Endothelial cell of umbilical vein (primary cell): ENCODE measurements at regions not wholly inside any gene's neighbourhood (a gene's known extent, or its start where the extent isn't known, plus 50 kb on each side); places are given as distances from the start of the nearest gene placed in this dataset.

Source experiments
- CTCF ChIP-seq, 2 donors: IDR thresholded peaks; 1 replicate in 1 of 2; 2 replicates in 1 of 2; pipeline ENCODE4 v1.5.1; 2011; ENCODE audit warnings: low read length in 2 of 2, mild to moderate bottlenecking in 2 of 2, moderate library complexity in 2 of 2, control low read depth in 1 of 2, inconsistent platforms in 1 of 2, low read depth in 1 of 2; ENCODE audit not compliant: insufficient read depth in 1 of 2; ENCODE audit errors: extremely low read depth in 1 of 2
- EZH2 ChIP-seq: IDR thresholded peaks from 2 replicates; pipeline ENCODE4 v1.6.1; 2012; ENCODE audit warnings: borderline replicate concordance, low read depth, mild to moderate bottlenecking, moderate library complexity, low read length, inconsistent platforms; ENCODE audit not compliant: severe bottlenecking
- GATA2 ChIP-seq: IDR thresholded peaks from 2 replicates; pipeline ENCODE4 v1.7.0; 2011; ENCODE audit warnings: low read depth, mild to moderate bottlenecking, moderate library complexity, mixed read lengths, low read length; ENCODE audit not compliant: insufficient read length, insufficient read depth
- JUN ChIP-seq: IDR thresholded peaks from 2 replicates; pipeline ENCODE4 v1.6.1; 2011; ENCODE audit warnings: borderline replicate concordance, low read depth; ENCODE audit not compliant: insufficient read length, insufficient read depth
- MYC ChIP-seq: IDR thresholded peaks from one replicate; pipeline ENCODE4 v1.6.1; 2011; ENCODE audit warnings: mild to moderate bottlenecking, low read depth, low read length
- POLR2A ChIP-seq: IDR thresholded peaks from 2 replicates; pipeline ENCODE4 v1.6.1; 2012; ENCODE audit warnings: low read depth, mild to moderate bottlenecking, control low read depth, low read length
- POLR2AphosphoS5 ChIP-seq: IDR thresholded peaks from 2 replicates; pipeline ENCODE4 v1.6.1; 2012; ENCODE audit warnings: low read depth, mild to moderate bottlenecking, control low read depth, low read length, moderate library complexity; ENCODE audit not compliant: insufficient read depth

- TF ChIP-seq CTCF (IDR thresholded peaks at IDR 0.05; ENCODE audit: extremely low read depth in 1 of 2, insufficient read depth in 1 of 2, low read depth in 1 of 2, low read length in 2 of 2): no peak
- TF ChIP-seq POLR2AphosphoS5: no peak
- TF ChIP-seq GATA2: no peak
- TF ChIP-seq EZH2: no peak
- TF ChIP-seq JUN: no peak
- TF ChIP-seq POLR2A: no peak
- TF ChIP-seq MYC: no peak
These were observed 90.0 kb downstream of the FAM174B start for GRCh38 chr15:92565351-92566125.
